Occipital lobe (tissue), 1 donor: ENCODE measurements at regions not wholly inside any gene's neighbourhood (a gene's known extent, or its start where the extent isn't known, plus 50 kb on each side); places are given as distances from the start of the nearest gene placed in this dataset.

Experiments used
- DNase-seq: peaks from one replicate; lab custom pipeline; 2025; lab: John Stamatoyannopoulos, UW

DNA sequence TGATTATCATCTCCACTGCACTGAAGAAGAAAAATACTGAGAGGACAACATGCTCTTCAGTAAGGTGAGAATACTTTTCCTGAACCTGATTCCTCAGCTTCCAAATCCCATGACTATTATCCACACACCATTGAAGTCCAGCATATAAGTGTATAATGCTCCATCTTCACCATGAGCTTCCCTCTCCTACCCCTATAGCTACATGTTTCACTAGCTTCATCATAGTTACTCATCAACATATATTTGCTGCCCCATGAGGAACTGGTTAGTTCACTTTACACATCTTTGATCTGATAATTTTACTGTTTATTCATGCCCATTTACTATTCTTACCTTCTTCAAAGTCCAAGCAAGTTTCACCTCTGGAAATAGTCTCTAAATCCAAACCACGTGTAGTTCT lies 908.5 kb upstream of the SEMA6D start:
- no peak for DNase-seq

DNA sequence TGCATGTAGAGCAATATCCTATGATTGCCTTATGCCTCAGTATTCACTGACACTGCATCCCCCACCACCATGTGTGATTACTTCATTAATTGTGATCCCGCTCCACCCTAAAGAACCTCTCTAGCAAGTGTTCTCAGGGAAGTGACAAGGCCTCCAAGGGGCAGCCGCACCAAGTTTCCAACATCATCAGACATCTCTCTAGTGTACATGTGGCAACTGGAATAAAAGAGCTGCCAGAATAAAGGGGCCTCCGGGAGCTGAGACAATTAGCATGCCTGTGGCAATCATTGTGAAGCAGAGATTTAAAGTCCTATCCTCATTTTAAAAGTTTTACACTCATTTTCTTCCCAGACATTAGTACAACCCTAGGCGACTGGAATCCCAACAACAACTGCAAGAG lies 902.1 kb upstream of the SEMA6D start:
- no peak for DNase-seq

DNA sequence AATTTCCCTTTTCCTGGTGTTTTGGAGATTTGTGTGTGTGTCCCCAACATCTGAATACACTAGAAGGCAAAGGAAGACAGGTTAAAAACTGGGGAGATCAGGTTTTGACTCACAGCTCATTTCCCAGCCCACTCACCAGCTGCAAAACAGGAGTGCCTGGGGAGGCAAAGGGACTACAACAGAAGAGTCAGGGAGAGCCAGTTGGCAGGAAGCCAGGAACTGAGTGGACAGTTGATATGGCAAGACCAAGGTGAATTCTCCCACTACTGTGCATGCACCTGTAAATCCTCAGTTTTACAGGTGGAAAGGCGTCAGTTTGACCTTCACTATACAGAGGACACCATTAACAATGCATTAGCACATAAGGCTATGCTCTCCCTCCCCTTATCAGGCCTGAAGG lies 901.5 kb upstream of the SEMA6D start:
- DNase-seq: no peak

DNA sequence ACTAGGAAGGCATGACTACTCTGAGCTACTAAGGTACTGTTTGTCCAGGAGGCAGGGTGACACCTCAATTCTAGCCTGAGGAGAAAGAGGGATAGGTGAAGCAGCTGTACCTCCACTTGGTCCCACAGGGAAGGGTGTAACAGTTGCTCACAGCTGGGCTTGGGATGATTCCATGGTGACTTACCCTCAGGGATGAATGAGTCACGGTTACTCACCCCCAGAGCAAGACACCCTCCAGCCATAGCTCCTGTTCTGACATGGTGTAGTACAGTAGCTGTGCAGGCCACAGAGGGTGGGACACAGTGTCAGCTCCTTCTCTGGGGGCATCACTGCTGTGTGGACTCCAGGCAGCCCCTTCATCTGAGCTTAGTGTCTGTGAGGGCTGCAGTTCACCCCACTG lies 868.6 kb upstream of the SEMA6D start:
- no peak for DNase-seq

DNA sequence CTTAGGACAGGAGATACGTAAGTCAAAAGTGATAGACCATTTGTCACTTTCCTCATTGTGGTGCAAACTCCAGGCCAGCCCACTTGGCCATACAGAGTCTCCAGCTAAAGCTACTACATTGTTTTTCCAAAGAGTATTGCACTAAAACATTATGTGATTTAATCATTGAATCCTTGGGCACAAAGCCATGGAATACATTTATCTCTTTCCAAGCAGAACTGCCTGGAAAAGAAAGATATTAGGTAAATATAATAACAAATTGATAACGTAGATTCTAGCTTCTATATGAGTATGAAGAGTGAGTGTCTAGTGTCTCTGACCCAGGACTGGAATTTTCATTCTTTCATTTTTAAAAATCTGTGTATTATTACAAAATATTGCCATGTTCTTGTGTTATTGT lies 863.7 kb upstream of the SEMA6D start:
- DNase-seq: no peak

DNA sequence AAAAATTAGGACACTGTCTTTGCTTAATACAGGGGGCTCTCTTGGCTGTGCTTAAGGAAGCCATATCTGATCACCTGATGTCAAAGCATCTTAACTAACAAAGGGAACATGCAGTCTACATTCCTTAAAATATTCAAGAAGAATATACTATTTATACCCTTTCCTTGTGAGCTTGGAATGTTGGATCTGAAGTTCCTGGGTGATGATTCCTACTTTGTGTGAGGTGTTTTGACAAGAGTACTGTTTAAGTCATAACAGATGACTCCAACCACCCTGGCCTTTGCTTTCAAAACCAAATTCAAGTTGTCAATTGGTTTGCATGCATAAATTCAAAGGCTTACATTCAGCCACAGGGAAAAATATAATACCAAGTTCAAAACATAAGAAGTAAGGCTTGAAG lies 862.7 kb upstream of the SEMA6D start:
- no peak for DNase-seq

DNA sequence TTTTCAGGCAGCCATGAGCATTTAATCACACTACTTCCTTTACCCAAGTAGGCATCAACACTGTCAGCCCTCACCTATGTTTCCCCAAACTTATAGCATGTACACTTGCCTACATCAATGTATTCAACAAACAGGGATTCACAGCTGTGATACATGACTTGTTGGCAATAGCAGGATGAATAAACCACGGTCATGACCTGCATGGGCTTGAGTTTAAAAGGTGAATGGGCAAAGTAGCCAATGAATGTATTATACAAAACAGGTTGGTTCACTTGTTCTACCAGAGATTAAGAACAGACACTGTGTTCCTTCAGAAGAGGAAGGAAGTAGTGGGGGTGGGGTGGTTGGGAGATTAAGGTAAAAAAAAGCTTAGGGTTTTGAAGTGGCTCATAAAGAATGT lies 861.9 kb upstream of the SEMA6D start:
- DNase-seq: no peak

DNA sequence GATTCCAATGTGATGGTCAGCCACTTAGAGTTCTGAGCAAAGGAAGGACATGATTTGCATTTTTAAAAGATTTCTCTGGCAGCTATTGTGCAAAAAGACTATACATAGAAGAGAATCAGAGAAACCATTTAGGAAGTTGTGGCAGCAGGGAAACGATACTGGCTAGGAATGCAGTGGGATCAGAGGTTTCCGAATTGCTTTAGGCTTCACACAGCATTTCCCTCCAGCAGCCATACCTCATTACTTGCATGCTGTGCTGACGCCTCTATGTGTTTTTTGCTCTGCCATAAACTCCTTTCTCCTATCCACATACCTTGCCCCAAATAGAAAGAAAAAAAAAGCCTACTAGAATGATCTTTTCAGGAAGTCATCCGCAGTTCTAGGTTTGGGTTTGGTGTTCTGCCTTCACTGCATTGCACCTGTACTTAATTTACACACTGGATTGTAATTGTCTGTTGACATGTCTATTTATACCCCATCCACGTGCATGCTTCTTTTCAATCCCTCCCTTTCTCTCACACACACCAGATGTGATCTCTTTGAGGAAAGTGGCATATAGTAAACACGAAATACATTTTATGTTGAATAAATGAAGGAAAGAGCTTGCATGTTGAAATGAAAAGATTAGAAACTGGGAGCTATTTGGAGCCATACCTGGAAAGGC lies 860.3 kb upstream of the SEMA6D start:
- no peak for DNase-seq

DNA sequence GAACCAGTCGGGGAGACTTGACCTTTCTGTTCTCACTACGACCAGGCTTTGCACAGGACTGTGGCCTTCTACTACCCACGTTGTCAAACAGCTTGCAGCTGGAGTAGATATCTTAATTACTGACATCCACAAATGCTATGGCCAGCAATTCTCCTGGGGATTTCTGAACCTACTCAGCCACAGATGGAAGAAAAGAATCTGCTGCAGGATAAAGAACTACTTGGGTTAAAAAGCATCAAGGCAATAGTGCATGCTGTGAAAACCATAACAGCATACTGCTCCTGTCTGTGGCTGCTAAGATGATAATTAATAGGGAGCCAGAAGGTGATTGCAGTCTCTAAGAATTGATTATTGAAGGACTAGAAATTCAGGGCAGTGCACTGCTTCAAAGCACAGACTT lies 859.2 kb upstream of the SEMA6D start:
- no peak for DNase-seq

DNA sequence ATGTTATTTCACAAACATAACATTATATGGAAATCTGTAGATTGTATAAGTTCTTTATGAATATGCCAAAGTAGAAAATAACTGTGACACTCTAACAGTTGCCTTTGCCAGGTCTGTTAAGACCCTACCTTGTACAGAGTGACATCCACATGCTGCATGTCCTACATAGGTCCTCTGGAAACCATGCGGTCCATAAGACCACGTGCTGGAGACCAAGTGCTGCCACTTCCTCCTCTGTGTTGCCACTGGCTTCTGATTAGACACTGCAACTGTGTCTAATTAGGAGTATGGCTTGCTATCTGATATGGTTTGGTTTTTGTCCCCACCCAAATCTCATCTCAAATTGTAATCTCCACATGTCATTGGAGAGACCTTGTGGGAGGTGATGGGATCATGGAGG lies 855.5 kb upstream of the SEMA6D start:
- DNase-seq: no peak

DNA sequence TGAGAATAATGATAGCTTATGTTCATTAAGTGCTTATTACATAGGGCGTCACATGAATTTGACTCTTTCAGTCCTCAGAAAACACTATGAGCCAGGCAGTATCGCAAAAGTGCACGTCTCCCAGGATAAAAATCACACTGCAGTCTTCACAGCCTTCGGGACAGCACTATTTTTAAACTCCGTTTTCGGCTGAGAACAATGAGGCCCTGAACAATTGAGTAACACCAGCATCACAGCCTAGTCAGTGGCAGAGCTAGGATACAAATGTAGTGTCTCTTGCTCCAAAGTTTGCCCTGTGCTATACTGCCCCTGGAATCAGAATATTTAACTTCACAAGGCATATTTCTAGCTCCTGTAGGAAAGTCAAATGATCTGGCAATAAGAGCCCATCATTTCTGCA lies 852.1 kb upstream of the SEMA6D start:
- no peak for DNase-seq

DNA sequence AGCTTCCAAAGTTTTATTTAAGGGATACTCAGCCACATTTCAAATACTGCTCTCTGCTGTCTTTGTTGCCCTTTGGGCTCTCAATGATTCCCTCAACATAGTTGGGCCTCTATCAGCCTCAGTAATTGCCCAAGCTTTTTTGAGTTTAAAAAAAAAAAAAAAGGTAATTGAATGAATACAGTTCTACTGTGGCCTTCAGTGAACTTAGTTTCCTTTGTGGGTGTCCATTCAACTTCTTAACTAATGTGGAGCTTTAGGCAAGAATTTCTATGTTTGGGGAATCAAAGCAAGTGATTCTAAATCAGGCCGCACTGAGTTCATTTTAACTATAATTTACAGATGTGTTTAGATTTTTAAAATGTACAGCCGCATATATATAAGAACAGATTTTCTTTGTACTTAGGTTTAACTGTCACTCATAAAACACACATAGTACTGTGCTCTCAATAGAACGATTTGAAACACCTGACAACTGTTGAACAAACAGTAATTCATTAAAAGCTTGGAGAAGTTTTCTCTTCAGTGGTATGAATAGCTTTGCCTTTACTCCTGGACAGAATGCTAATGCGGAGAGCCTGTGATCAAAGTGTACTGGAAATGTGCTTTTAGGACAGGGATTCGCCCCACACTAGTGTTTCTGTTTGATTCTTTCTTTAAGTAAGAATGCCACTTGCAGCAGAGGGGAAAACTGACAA lies 844.9 kb upstream of the SEMA6D start:
- no peak for DNase-seq

DNA sequence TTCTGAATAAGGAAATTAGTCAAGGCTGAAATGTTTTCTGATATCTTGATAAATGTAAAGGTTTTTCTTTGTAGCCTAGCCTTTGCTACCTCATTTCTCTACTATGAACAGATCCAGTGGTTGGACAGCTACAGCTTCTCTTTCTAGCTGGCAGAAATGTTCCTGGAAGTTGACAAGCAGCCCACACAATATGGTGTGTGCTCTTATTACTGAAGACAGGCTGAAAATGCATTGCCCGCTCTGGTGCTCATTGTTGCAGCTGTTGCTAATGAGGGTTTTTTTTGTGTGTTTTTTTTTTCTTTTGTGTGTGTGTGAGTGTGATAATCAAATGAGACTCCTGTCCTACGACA lies 844.3 kb upstream of the SEMA6D start:
- no peak for DNase-seq

DNA sequence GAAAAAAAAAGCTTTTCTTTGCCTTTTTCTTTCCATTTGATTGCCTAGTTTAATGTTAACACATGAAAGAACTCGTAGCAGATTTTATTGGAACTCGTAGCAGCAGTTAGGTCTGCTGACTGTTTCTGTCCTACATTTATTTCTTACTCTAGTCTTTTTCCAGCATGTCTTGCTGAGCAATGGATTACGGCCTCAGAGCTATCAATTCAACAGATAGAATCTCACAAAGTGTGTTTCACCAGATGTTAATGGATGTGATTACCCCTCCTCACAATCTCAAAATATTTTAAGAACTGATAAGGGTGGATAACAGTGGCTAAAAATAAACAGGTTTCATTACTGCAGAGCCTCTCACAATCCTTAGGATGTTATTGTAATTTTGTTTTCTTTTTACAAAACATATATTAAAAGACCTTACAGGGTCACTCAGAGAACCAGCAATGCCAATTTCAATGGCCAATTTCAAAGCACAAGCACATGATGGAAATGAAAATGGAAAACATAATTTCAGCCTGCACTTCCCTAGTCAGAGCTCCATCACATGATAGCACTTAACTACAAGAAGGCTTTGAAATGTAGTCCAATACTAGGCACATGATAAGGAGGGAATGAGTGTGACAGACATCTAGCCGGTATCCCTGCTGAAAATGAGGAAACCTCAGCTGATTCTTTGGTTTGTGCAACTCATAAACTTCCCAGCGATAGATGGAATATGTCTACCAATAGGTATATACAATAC lies 838.1 kb upstream of the SEMA6D start:
- no peak for DNase-seq

DNA sequence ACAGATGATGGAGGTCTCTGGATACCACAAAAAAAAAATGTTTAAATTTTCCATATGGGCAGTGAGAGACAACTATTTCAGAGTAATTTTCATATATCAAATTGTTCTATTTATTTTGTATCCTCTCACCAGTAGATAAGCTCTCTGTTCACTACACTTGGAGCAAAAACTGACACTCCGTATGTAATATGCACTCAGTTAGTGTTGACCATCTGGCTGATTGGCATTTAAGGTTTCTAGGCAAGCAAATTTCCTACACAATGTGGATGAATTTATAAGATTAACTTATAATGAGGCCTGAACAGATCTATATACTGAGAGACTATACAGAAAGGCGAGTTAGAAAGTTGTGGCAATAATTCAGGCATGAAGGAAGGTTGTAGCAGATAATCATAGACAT lies 836.5 kb upstream of the SEMA6D start:
- DNase-seq: no peak

DNA sequence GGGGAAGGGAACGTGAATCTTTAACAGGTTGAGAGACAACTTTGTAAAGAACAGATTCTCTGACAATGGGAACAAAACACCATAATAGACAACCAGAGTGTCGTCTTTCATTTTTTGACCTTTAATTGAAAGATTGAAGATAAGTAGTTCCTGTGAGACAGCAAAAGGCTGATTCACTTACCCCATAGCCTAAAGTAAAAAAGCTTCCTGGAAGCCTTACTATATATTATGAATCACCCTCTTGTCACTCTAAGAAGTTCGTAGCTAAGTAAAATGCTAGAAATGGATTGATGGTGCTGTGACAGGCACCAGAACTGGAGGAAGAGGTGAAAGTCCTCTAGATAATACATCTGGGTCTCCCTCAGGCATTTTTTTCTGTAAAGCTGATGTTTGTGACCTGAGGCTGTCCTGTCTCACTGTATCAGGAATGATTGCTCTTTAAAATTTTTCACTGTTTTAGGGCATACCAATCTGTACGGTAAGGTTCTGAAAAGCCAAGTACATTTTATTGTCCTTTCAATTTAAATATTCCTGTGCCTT lies 824.6 kb upstream of the SEMA6D start:
- no peak for DNase-seq

DNA sequence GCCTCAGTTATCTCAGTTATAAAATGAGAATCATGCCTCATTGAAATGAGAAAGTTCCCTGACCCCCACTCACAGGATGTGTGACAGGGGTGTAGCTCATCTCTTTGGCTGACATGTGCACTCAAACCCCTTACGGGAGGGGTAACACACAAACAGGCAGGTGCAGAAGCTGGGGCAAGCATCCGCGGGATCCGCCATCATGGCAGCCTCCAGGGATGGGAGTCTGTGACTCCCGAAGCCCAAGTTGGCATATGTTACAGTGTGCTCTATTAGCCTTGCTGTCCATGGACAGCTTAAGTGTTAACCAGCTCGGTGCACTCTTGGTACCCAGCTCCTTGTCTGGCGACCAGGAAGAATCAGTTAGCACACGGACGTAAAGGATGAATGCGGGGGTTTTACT lies 822.7 kb upstream of the SEMA6D start:
- DNase-seq: no peak

DNA sequence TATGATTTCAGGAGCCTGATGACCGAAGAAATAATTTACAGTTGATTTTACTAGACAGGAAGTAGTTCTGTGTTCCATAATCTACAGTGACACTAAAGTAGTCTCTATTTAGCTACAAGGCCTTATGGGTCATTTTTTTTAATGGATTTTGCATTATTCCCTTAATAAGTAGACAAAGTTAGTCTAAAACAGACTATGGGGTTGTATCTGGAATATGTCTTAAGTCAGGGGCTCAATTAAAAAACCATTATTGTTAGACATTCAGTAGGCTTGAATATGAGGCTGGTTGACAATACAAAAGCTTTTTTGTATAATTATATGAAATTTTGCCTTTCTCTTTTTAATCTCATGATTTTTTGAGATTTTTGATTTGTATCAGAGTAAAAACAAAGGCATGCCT lies 820.0 kb upstream of the SEMA6D start:
- DNase-seq: no peak

DNA sequence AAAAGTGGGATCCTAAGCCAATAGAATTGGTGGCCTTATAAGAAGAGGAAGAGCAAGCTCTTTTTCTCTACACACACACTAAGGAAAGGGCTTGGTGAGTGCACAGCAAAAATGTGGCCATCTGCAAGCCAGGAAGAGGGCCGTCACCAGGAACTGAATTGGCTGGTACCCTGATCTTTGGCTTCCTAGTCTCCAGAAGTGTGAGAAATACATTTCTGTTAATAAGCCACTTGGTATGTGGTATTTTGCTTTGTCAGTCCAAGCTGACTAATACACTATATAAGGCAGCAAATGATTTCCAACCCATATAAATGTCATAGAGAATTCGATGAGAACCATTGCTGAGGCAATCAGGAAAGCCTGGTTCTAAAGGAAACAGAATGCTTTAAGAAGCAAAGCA lies 816.3 kb upstream of the SEMA6D start:
- DNase-seq: no peak

DNA sequence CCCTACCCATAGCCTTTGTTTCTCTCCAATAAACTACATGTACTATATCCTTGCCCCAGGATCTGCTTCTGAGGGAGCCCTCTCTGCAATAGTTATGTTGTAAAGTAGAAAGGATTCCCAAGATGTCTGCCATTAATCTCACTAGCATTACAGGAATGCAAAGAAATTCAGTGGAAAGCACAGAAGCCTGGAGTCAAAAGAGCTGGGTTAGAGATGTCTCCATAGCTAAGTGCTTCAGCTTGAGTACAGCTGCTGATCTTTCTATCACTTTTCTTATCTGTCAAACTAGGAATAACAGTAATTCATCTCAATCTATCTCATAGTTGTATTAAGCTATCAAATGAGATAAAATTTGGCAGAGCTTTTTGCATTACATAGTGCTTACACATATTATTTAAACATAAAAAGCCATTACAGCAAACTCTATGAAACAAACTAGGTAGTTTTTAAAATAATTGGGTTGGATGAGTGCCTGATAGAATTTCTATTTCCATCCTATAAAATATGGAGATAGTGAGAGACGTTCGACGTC lies 799.5 kb upstream of the SEMA6D start:
- no peak for DNase-seq

DNA sequence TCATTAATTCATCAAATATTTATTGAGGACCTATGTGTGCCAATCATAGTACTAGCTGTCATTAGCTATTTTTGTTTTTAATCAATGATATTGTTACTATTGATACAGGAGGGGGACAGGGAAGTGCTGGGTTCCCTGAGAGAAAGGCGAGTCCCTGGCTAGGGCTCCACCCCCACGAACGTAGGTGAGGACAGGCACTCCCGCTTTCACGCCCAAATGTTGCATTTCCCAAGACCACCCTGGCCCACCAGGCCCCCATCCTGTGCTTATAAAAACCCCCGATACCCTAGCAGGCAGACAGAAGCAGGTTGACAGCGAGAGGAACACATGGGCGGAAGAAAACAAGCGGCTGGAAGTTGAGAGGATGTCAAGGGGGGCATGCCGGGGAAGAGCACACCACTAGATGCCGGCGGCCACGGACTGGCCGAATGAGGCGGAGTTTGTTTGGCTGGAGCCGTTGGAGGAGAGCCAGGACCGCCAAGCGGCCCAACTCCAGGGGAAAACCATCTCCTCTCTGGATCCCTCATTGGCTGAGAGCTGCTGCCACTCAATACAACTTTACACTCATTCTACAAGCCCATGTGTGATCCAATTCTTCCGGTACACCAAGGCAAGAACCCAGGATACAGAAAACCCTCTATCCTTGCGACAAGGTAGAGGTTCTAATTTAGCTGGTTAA lies 798.7 kb upstream of the SEMA6D start:
- no peak for DNase-seq

DNA sequence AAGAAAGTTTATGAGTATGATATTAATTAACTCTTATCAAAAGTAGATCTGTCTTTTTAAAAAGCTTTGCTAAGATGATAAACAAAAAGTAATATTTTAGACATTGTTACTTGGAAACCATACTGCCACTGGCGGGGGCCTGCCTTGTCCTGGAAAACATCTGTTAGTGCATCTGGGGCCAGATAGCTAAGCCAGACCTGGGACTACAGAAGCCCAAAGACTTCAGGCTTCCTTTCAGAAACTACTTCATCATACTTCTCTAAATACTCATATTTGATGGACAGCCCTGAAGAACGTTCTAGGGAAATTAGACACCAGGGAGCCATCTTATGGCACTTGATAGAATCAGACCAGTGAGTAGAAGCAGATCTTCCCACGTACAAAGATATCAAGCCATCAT lies 795.4 kb upstream of the SEMA6D start:
- no peak for DNase-seq
